KMS-11 (cell line): ENCODE measurements at regions not wholly inside any gene's neighbourhood (a gene's known extent, or its start where the extent isn't known, plus 50 kb on each side); places are given as distances from the start of the nearest gene placed in this dataset.

Experiments
- H2AFZ ChIP-seq: fragments of 200-600 bp; sonication (generic); 2 replicates; pipeline ENCODE4 v1.6.1; 2016; ENCODE audit warnings: antibody characterized with exemption, mixed run types, low read depth
- H3K27ac ChIP-seq: fragments of 200-600 bp; sonication (generic); 2 replicates; pipeline ENCODE4 v1.6.1; 2016; ENCODE audit warnings: mild to moderate bottlenecking, mixed run types
- H3K27me3 ChIP-seq: fragments of 200-600 bp; sonication (generic); 2 replicates; pipeline ENCODE4 v1.6.1; 2017; ENCODE audit warnings: mild to moderate bottlenecking, low read depth, mixed run types, moderate library complexity; ENCODE audit not compliant: insufficient read depth
- H3K36me3 ChIP-seq: fragments of 200-600 bp; sonication (generic); 2 replicates; pipeline ENCODE4 v1.6.1; 2017; ENCODE audit warnings: mild to moderate bottlenecking, mixed run types; ENCODE audit not compliant: insufficient read depth
- H3K4me1 ChIP-seq: fragments of 200-600 bp; sonication (generic); 2 replicates; pipeline ENCODE4 v1.6.1; 2016; ENCODE audit warnings: mild to moderate bottlenecking, low read depth, mixed run types; ENCODE audit not compliant: poor library complexity, severe bottlenecking
- H3K4me2 ChIP-seq: fragments of 200-600 bp; sonication (generic); 2 replicates; pipeline ENCODE4 v1.7.0; 2016; ENCODE audit warnings: mild to moderate bottlenecking, mixed run types
- H3K4me3 ChIP-seq: fragments of 200-600 bp; sonication (generic); IDR thresholded peaks from 2 replicates; pipeline ENCODE4 v1.6.1; 2017; ENCODE audit warnings: low read depth, low read length, mixed read lengths; ENCODE audit not compliant: insufficient read depth
- H3K79me2 ChIP-seq: fragments of 200-600 bp; sonication (generic); 2 replicates; pipeline ENCODE4 v1.6.1; 2016; ENCODE audit warnings: low read depth, mixed run types; ENCODE audit not compliant: insufficient read depth
- H3K9ac ChIP-seq: fragments of 200-600 bp; sonication (generic); 2 replicates; pipeline ENCODE4 v1.6.1; 2016; ENCODE audit warnings: mild to moderate bottlenecking, mixed run types
- H4K20me1 ChIP-seq: fragments of 200-600 bp; sonication (generic); 2 replicates; pipeline ENCODE4 v1.6.1; 2016; ENCODE audit warnings: mild to moderate bottlenecking, mixed run types; ENCODE audit not compliant: insufficient read depth
- CTCF ChIP-seq: fragments of 200-600 bp; sonication (generic); conservative IDR thresholded peaks from 2 replicates; pipeline ENCODE4 v1.6.1; 2017; ENCODE audit warnings: low read depth, mild to moderate bottlenecking, antibody characterized with exemption, low read length, moderate library complexity, mixed read lengths

GRCh38 chr2:118333664-118334063 lies 245.4 kb downstream of the INSIG2 start:
- no peak overlapping the region for H3K4me2 ChIP-seq
- no peaks in the 10 kb centered on the region for H3K36me3 ChIP-seq
- H3K4me1 ChIP-seq, result no peaks in the 10 kb centered on the region
- H3K79me2 ChIP-seq, result no peaks in the 10 kb centered on the region
- no peak overlapping the region for H3K4me3 ChIP-seq
- no peak overlapping the region for H3K27ac ChIP-seq
- H2AFZ ChIP-seq, result no peak overlapping the region
- H3K27me3 ChIP-seq, result no peaks in the 10 kb centered on the region
- TF ChIP-seq CTCF, result no peak
- no peak overlapping the region for H3K9ac ChIP-seq
- no peaks in the 10 kb centered on the region for H4K20me1 ChIP-seq

DNA sequence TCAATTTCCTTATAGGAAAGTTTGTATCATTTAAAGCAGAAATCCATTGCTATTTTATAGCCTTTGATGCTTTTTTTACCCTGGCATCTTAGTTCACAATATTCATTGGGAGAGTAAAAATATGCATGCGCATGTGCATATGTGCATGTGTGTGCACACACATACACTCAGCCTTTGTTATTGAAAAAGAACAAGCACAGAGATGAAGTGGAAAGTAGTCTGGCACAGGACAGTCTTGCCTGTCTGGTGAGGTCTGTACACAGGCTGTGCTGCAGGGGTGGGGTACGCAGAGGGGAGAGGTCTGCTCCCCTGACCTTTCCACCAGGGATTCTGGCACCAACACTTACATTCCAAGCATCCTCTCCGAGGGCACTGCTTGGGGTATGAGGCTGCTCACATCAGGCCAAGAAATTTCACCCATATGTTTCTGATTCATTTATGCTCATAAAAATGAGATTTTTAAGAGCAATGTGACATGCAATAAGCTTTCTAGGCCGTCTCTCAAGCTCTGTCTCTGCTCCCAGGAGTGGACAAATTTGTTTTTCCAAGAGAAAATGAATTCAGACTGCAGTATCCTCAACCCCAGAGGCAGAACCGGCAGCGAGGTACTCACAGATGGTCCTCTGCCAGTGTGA lies 237.2 kb downstream of the INSIG2 start:
- H4K20me1 ChIP-seq, result no peaks in the 10 kb centered on the region
- H3K27me3 ChIP-seq, result no peaks in the 10 kb centered on the region
- no peak overlapping the region for H3K4me3 ChIP-seq
- H3K27ac ChIP-seq, result no peak overlapping the region
- no peaks in the 10 kb centered on the region for H3K4me1 ChIP-seq
- no peak overlapping the region for H2AFZ ChIP-seq
- H3K36me3 ChIP-seq, result no peaks in the 10 kb centered on the region
- no peak overlapping the region for H3K4me2 ChIP-seq
- H3K79me2 ChIP-seq, result no peaks in the 10 kb centered on the region
- no peak for TF ChIP-seq CTCF
- no peak overlapping the region for H3K9ac ChIP-seq

DNA sequence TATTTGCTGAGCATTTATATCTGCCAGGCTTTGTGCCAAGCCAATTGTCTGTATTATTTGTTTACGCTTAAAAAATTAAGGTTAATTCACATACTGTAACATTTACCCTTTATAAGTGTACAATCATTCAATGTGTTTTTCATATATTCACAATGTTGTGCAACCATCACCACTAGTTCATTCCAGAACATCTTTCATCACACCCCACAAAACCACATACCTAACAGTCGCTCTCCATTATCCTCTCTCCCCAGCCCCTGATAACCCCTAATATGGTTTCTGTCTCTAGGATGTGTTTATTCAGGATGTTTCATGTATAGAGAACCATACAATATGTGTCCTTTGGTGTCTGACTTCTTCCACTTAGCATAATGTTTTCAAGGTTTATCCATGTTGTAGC lies 234.1 kb downstream of the INSIG2 start:
- TF ChIP-seq CTCF, result no peak
- Histone ChIP-seq H3K79me2 (no peaks in the 10 kb centered on the region), H3K4me3 (no peak overlapping the region), H3K4me2 (no peak overlapping the region), H3K27ac (no peak overlapping the region), H3K27me3 (no peaks in the 10 kb centered on the region), H3K4me1 (no peaks in the 10 kb centered on the region), H2AFZ (no peak overlapping the region), H4K20me1 (no peaks in the 10 kb centered on the region), H3K36me3 (no peaks in the 10 kb centered on the region), H3K9ac (no peak overlapping the region)

GRCh38 chr2:118321432-118322105 lies 233.3 kb downstream of the INSIG2 start:
- no peaks in the 10 kb centered on the region for H3K27me3 ChIP-seq
- H3K27ac ChIP-seq, result no peak overlapping the region
- H4K20me1 ChIP-seq, result no peaks in the 10 kb centered on the region
- H2AFZ ChIP-seq, result no peak overlapping the region
- H3K79me2 ChIP-seq, result no peaks in the 10 kb centered on the region
- no peak for TF ChIP-seq CTCF
- H3K36me3 ChIP-seq, result no peaks in the 10 kb centered on the region
- H3K4me1 ChIP-seq, result no peaks in the 10 kb centered on the region
- H3K4me2 ChIP-seq, result no peak overlapping the region
- H3K9ac ChIP-seq, result no peak overlapping the region
- H3K4me3 ChIP-seq, result no peak overlapping the region
